ENCODE measurements at regions not wholly inside any gene's neighbourhood (a gene's known extent, or its start where the extent isn't known, plus 50 kb on each side); places are given as distances from the start of the nearest gene placed in this dataset.

DNA sequence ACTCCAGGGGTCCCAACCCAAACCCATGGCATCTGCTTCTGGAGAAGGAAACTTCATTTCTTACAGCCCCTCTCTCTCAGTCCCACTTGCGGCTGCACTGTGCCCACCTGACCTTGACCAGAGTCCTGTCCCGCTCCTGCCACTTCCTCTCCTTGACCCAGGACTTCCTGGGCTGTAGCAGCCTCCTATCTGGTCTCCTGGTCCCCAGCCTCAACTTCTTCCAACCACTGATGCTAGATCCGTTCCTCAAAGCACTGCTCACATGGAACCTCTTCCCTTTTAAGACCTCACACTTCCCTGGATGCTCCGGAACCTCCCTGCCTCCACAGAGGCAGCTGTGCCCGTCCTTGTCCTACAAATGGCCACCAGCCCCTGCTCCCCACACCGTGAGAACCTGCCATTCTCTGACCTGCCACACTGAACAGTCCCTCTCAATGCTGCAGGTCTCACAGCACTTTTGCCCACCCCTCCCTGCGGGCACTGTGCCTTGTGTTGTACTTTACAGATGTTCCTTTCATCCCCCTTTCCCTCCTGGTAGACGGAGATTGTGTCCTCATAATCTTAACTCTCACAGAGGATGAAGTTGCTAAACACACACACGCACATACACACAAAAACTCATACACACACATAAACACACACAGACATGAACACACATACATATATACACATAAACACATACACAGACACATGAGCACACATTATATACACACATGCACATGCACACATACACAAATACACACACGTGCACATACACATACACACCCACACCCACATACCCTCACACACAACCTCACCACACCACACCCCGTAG lies 59.6 kb upstream of the NXT1 start:
- Histone ChIP-seq H3K4me3 (no peak overlapping the region), H3K27ac (no peak overlapping the region), H3K27me3 (replicated peaks; ENCODE audit: insufficient read depth) (no peaks in the 10 kb centered on the region), H3K36me3 (no peaks in the 10 kb centered on the region), H3K9me3 (no peaks in the 10 kb centered on the region), H3K4me1 (ENCODE audit: control insufficient read depth in 1 of 2, low read depth in 2 of 2) (no peaks in the 10 kb centered on the region)
- TF ChIP-seq CTCF (IDR thresholded peaks at IDR 0.05) = no peak
- no peak for ATAC-seq (ENCODE audit: insufficient number of reproducible peaks, low FRiP score, low read depth)
- no peak for DNase-seq (ENCODE audit: low spot score)

- Histone ChIP-seq H3K27ac (no peak overlapping the region), H3K27me3 (replicated peaks; ENCODE audit: insufficient read depth) (no peaks in the 10 kb centered on the region), H3K36me3 (no peaks in the 10 kb centered on the region), H3K9me3 (no peaks in the 10 kb centered on the region), H3K4me3 (no peak overlapping the region), H3K4me1 (ENCODE audit: control insufficient read depth in 1 of 2, low read depth in 2 of 2) (no peaks in the 10 kb centered on the region)
- DNase-seq (ENCODE audit: low spot score) = no peak
- no peak for ATAC-seq (ENCODE audit: insufficient number of reproducible peaks, low FRiP score, low read depth)
- no peak for TF ChIP-seq CTCF (IDR thresholded peaks at IDR 0.05)
These were observed 60.7 kb upstream of the NXT1 start for GRCh38 chr20:23289724-23290395.

- Histone ChIP-seq H3K4me1 (ENCODE audit: control insufficient read depth in 1 of 2, low read depth in 2 of 2) (no peaks in the 10 kb centered on the region), H3K36me3 (no peaks in the 10 kb centered on the region), H3K27me3 (replicated peaks; ENCODE audit: insufficient read depth) (no peaks in the 10 kb centered on the region), H3K27ac (no peak overlapping the region), H3K9me3 (no peaks in the 10 kb centered on the region), H3K4me3 (no peak overlapping the region)
- DNase-seq (ENCODE audit: low spot score) (no peak), ATAC-seq (ENCODE audit: insufficient number of reproducible peaks, low FRiP score, low read depth) (no peak)
- TF ChIP-seq CTCF (IDR thresholded peaks at IDR 0.05) = no peak
These were observed 61.3 kb upstream of the NXT1 start for GRCh38 chr20:23289249-23289648.

DNA sequence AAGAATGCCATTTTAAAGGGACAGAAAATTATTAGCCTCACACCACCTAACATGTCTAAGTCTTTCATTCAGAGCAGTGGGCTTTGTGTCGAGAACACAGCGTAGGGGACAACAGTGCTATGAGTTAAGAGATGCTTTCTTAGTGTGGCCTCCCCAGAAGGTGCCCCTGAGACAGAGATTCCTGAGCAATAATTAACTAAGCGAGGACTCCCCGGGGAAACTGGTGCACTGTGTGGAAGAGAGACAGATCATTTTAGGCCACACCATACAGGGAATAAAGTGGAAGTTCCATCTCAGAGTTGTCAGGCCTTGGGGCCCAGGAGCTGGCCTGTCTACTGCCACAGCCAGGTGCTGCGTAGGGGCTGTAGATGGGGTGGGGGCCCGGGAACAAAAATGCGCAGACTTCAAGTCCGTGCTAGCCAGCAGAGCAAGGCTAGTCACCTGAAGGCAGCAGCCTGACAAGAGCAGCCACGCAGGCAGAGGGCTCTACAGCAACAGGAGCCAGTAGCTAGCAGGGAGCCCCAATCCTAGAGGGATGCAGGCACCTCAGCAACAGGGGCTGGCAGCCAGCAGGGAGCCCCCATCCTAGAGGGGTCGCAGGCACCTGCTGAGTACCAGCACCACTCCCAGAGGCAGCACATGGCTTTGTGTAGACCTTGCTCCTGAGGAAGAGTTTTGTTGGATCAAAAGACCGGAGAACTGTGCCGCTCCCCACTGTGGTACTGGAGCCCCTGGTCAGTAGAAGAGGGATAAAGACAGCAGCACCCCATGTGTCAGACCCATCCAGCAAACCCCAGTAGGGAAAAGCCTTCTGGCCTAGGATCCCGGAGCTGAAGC lies 63.0 kb upstream of the NXT1 start:
- Histone ChIP-seq H3K36me3 (no peaks in the 10 kb centered on the region), H3K27ac (no peak overlapping the region), H3K9me3 (no peaks in the 10 kb centered on the region), H3K4me1 (ENCODE audit: control insufficient read depth in 1 of 2, low read depth in 2 of 2) (no peaks in the 10 kb centered on the region), H3K4me3 (no peak overlapping the region), H3K27me3 (replicated peaks; ENCODE audit: insufficient read depth) (no peaks in the 10 kb centered on the region)
- DNase-seq (ENCODE audit: low spot score) = no peak
- TF ChIP-seq CTCF (IDR thresholded peaks at IDR 0.05) = no peak
- no peak for ATAC-seq (ENCODE audit: insufficient number of reproducible peaks, low FRiP score, low read depth)

- Histone ChIP-seq H3K4me3 (no peak overlapping the region), H3K4me1 (ENCODE audit: control insufficient read depth in 1 of 2, low read depth in 2 of 2) (no peaks in the 10 kb centered on the region), H3K9me3 (no peaks in the 10 kb centered on the region), H3K27me3 (replicated peaks; ENCODE audit: insufficient read depth) (no peaks in the 10 kb centered on the region), H3K27ac (no peak overlapping the region), H3K36me3 (no peaks in the 10 kb centered on the region)
- DNase-seq (ENCODE audit: low spot score) (no peak), ATAC-seq (ENCODE audit: insufficient number of reproducible peaks, low FRiP score, low read depth) (no peak)
- no peak for TF ChIP-seq CTCF (IDR thresholded peaks at IDR 0.05)
These were observed 64.2 kb upstream of the NXT1 start for GRCh38 chr20:23286346-23286745.
